ENCODE measurements at regions not wholly inside any gene's neighbourhood (a gene's known extent, or its start where the extent isn't known, plus 50 kb on each side); places are given as distances from the start of the nearest gene placed in this dataset.

GRCh38 chr2:128450211-128451024, 131.8 kb upstream of the HS6ST1 start:
- peaks cover 0 to 23% (median 3%) of the 10 kb centered on the region in 5 donors for H3K4me1 ChIP-seq (ENCODE audit: control insufficient read depth in 5 of 5, insufficient read depth in 5 of 5, low read length in 5 of 5)
- no peak overlapping the region for H3K27ac ChIP-seq (ENCODE audit: low read depth, low read length)
- H3K9me3 ChIP-seq (ENCODE audit: control insufficient read depth in 5 of 5, low read length in 5 of 5): no peaks in the 10 kb centered on the region
- peaks cover 0 to 4% (median 0%) of the 10 kb centered on the region in 5 donors for H3K27me3 ChIP-seq (ENCODE audit: control insufficient read depth in 5 of 5, insufficient read depth in 4 of 5, low read length in 5 of 5)
- H3K4me3 ChIP-seq (ENCODE audit: low read depth in 1 of 5, low read length in 5 of 5): no peak overlapping the region
- H3K9ac ChIP-seq (ENCODE audit: low read length in 5 of 5): no peak overlapping the region
- H3K36me3 ChIP-seq (ENCODE audit: control insufficient read depth in 5 of 5, insufficient read depth in 5 of 5, low read length in 5 of 5): no peaks in the 10 kb centered on the region

- no peaks in the 10 kb centered on the region for H3K9me3 ChIP-seq (ENCODE audit: control insufficient read depth in 5 of 5, low read length in 5 of 5)
- H3K4me1 ChIP-seq (ENCODE audit: control insufficient read depth in 5 of 5, insufficient read depth in 5 of 5, low read length in 5 of 5): peaks cover 0 to 21% (median 0%) of the 10 kb centered on the region in 5 donors
- peaks cover 0 to 4% (median 0%) of the 10 kb centered on the region in 5 donors for H3K27me3 ChIP-seq (ENCODE audit: control insufficient read depth in 5 of 5, insufficient read depth in 4 of 5, low read length in 5 of 5)
- H3K36me3 ChIP-seq (ENCODE audit: control insufficient read depth in 5 of 5, insufficient read depth in 5 of 5, low read length in 5 of 5): no peaks in the 10 kb centered on the region
- no peak overlapping the region for H3K4me3 ChIP-seq (ENCODE audit: low read depth in 1 of 5, low read length in 5 of 5)
- no peak overlapping the region for H3K9ac ChIP-seq (ENCODE audit: low read length in 5 of 5)
- H3K27ac ChIP-seq (ENCODE audit: low read depth, low read length): no peak overlapping the region
These were observed 132.7 kb upstream of the HS6ST1 start for GRCh38 chr2:128451084-128452023.

GRCh38 chr2:128452024-128452411, 133.3 kb upstream of the HS6ST1 start:
- Histone ChIP-seq H3K9ac (ENCODE audit: low read length in 5 of 5) (no peak overlapping the region), H3K4me3 (ENCODE audit: low read depth in 1 of 5, low read length in 5 of 5) (no peak overlapping the region), H3K36me3 (ENCODE audit: control insufficient read depth in 5 of 5, insufficient read depth in 5 of 5, low read length in 5 of 5) (no peaks in the 10 kb centered on the region), H3K4me1 (ENCODE audit: control insufficient read depth in 5 of 5, insufficient read depth in 5 of 5, low read length in 5 of 5) (peaks cover 0 to 16% (median 0%) of the 10 kb centered on the region in 5 donors), H3K27me3 (ENCODE audit: control insufficient read depth in 5 of 5, insufficient read depth in 4 of 5, low read length in 5 of 5) (peaks cover 0 to 4% (median 0%) of the 10 kb centered on the region in 5 donors), H3K27ac (ENCODE audit: low read depth, low read length) (no peak overlapping the region), H3K9me3 (ENCODE audit: control insufficient read depth in 5 of 5, low read length in 5 of 5) (no peaks in the 10 kb centered on the region)

GRCh38 chr2:128452536-128453530, 134.2 kb upstream of the HS6ST1 start:
- Histone ChIP-seq H3K4me3 (ENCODE audit: low read depth in 1 of 5, low read length in 5 of 5) (no peak overlapping the region), H3K36me3 (ENCODE audit: control insufficient read depth in 5 of 5, insufficient read depth in 5 of 5, low read length in 5 of 5) (no peaks in the 10 kb centered on the region), H3K4me1 (ENCODE audit: control insufficient read depth in 5 of 5, insufficient read depth in 5 of 5, low read length in 5 of 5) (peaks cover 0 to 18% (median 3%) of the 10 kb centered on the region in 5 donors), H3K27me3 (ENCODE audit: control insufficient read depth in 5 of 5, insufficient read depth in 4 of 5, low read length in 5 of 5) (peaks cover 0 to 4% (median 0%) of the 10 kb centered on the region in 5 donors), H3K9ac (ENCODE audit: low read length in 5 of 5) (no peak overlapping the region), H3K27ac (ENCODE audit: low read depth, low read length) (no peak overlapping the region), H3K9me3 (ENCODE audit: control insufficient read depth in 5 of 5, low read length in 5 of 5) (no peaks in the 10 kb centered on the region)

GRCh38 chr2:128454980-128455720, 136.5 kb upstream of the HS6ST1 start:
- Histone ChIP-seq H3K27ac (ENCODE audit: low read depth, low read length) (no peak overlapping the region), H3K9me3 (ENCODE audit: control insufficient read depth in 5 of 5, low read length in 5 of 5) (no peaks in the 10 kb centered on the region), H3K9ac (ENCODE audit: low read length in 5 of 5) (no peak overlapping the region), H3K4me1 (ENCODE audit: control insufficient read depth in 5 of 5, insufficient read depth in 5 of 5, low read length in 5 of 5) (peaks cover 0 to 23% (median 18%) of the 10 kb centered on the region in 5 donors), H3K36me3 (ENCODE audit: control insufficient read depth in 5 of 5, insufficient read depth in 5 of 5, low read length in 5 of 5) (no peaks in the 10 kb centered on the region), H3K4me3 (ENCODE audit: low read depth in 1 of 5, low read length in 5 of 5) (no peak overlapping the region), H3K27me3 (ENCODE audit: control insufficient read depth in 5 of 5, insufficient read depth in 4 of 5, low read length in 5 of 5) (peaks cover 0 to 4% (median 0%) of the 10 kb centered on the region in 5 donors)

GRCh38 chr2:128455721-128456050, 137.0 kb upstream of the HS6ST1 start:
- H3K36me3 ChIP-seq (ENCODE audit: control insufficient read depth in 5 of 5, insufficient read depth in 5 of 5, low read length in 5 of 5): no peaks in the 10 kb centered on the region
- H3K4me1 ChIP-seq (ENCODE audit: control insufficient read depth in 5 of 5, insufficient read depth in 5 of 5, low read length in 5 of 5): peaks cover 0 to 23% (median 18%) of the 10 kb centered on the region in 5 donors
- peaks cover 0 to under 1% (median 0%) of the 10 kb centered on the region in 5 donors for H3K9me3 ChIP-seq (ENCODE audit: control insufficient read depth in 5 of 5, low read length in 5 of 5)
- no peak overlapping the region for H3K27ac ChIP-seq (ENCODE audit: low read depth, low read length)
- H3K9ac ChIP-seq (ENCODE audit: low read length in 5 of 5): no peak overlapping the region
- peaks cover 0 to 4% (median 0%) of the 10 kb centered on the region in 5 donors for H3K27me3 ChIP-seq (ENCODE audit: control insufficient read depth in 5 of 5, insufficient read depth in 4 of 5, low read length in 5 of 5)
- no peak overlapping the region for H3K4me3 ChIP-seq (ENCODE audit: low read depth in 1 of 5, low read length in 5 of 5)

GRCh38 chr2:128456281-128456680, 137.6 kb upstream of the HS6ST1 start:
- H3K27ac ChIP-seq (ENCODE audit: low read depth, low read length): no peak overlapping the region
- no peaks in the 10 kb centered on the region for H3K36me3 ChIP-seq (ENCODE audit: control insufficient read depth in 5 of 5, insufficient read depth in 5 of 5, low read length in 5 of 5)
- H3K27me3 ChIP-seq (ENCODE audit: control insufficient read depth in 5 of 5, insufficient read depth in 4 of 5, low read length in 5 of 5): peaks cover 0 to 4% (median 0%) of the 10 kb centered on the region in 5 donors
- H3K9me3 ChIP-seq (ENCODE audit: control insufficient read depth in 5 of 5, low read length in 5 of 5): peaks cover 0 to 6% (median 0%) of the 10 kb centered on the region in 5 donors
- no peak overlapping the region for H3K4me3 ChIP-seq (ENCODE audit: low read depth in 1 of 5, low read length in 5 of 5)
- H3K9ac ChIP-seq (ENCODE audit: low read length in 5 of 5): no peak overlapping the region
- H3K4me1 ChIP-seq (ENCODE audit: control insufficient read depth in 5 of 5, insufficient read depth in 5 of 5, low read length in 5 of 5): peaks cover 0 to 23% (median 18%) of the 10 kb centered on the region in 5 donors

GRCh38 chr2:128457006-128457604, 138.4 kb upstream of the HS6ST1 start:
- H3K27me3 ChIP-seq (ENCODE audit: control insufficient read depth in 5 of 5, insufficient read depth in 4 of 5, low read length in 5 of 5): peaks cover 0 to 4% (median 0%) of the 10 kb centered on the region in 5 donors
- no peak overlapping the region for H3K4me3 ChIP-seq (ENCODE audit: low read depth in 1 of 5, low read length in 5 of 5)
- H3K36me3 ChIP-seq (ENCODE audit: control insufficient read depth in 5 of 5, insufficient read depth in 5 of 5, low read length in 5 of 5): no peaks in the 10 kb centered on the region
- H3K9me3 ChIP-seq (ENCODE audit: control insufficient read depth in 5 of 5, low read length in 5 of 5): peaks cover 0 to 11% (median 0%) of the 10 kb centered on the region in 5 donors
- no peak overlapping the region for H3K9ac ChIP-seq (ENCODE audit: low read length in 5 of 5)
- no peak overlapping the region for H3K27ac ChIP-seq (ENCODE audit: low read depth, low read length)
- H3K4me1 ChIP-seq (ENCODE audit: control insufficient read depth in 5 of 5, insufficient read depth in 5 of 5, low read length in 5 of 5): peaks cover 0 to 23% (median 18%) of the 10 kb centered on the region in 5 donors
